NCI-H2227 treated with DMSO at 0.1 percent for 48 hours (cell line): ENCODE measurements at regions not wholly inside any gene's neighbourhood (a gene's known extent, or its start where the extent isn't known, plus 50 kb on each side); places are given as distances from the start of the nearest gene placed in this dataset.
"Not testable (repeated sequence)": the region's sequence is repeated elsewhere in the genome, so short reads cannot be mapped to it uniquely, and the experiment has no call there.

Experiments used
- DNase-seq: peaks from one replicate; lab custom pipeline; 2025; lab: John Stamatoyannopoulos, UW

DNA sequence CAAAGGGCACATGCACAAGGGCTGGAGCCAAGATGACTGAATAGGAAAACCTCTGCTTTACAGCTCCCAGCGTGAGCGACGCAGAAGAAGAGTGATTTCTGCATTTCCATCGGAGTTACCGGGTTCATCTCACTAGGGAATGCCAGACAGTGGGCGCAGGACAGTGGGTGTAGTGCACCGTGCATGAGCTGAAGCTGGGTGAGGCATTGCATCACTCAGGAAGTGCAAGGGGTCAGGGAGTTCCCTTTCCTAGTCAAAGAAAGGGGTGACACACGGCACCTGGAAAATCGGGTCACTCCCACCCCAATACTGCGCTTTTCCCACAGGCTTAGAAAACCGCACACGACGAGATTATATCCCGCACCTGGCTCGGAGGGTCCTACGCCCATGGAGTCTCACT, 64.5 kb upstream of the HTR1E start:
- not testable (repeated sequence) for DNase-seq

DNA sequence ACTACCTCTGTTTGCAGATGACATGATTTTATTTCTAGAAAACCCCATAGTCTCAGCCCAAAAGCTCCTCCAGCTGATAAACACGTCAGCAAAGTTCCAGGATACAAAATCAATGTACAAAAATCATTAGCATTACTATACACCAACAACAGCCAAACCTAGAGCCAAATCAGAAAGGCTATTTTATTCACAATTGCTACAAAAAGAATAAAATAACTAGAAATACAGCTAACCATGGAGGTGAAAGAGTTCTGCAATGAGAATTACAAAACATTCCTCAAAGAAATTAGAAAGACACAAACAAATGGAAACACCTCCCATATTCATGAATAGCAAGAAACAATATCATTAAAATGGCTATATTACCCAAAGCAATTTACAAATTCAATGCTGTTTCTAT, 65.6 kb upstream of the HTR1E start:
- DNase-seq, result no peak

DNA sequence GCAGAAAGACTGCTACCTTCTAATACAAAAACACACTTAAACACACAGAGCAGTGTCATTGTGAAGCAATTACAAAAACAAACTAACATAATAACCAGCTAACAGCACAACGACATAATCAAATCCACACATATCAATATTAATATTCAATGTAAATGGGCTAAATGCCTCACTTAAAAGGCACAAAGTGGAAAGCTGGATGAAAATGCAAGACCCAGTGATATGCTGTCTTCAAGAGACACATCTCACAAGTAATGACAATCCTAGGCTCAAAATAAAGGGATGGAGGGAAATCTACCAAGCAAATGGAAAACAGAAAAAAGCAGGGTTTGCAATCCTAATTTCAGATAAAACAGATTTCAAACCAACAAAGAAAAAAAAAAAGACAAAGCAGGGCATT, 67.8 kb upstream of the HTR1E start:
- DNase-seq, result no peak

DNA sequence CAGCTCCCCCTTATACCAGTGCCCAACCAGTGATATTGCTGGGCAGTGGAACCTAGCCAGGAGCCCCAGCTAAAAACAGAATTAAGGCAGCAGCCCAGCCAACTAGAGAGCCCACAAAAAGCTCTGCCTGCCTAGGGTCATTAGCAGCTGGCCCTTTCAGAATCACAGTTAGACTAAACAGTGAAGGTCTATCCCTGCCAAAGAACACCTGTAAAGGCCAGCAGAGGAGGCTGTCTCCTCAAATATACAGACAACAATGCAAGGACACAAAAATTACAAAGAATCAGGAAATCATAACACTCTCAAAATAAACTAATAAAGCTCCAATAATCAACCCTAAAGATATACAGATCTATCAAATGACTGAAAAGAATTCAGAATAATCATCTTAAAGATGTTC, 77.8 kb upstream of the HTR1E start:
- DNase-seq, result no peak

DNA sequence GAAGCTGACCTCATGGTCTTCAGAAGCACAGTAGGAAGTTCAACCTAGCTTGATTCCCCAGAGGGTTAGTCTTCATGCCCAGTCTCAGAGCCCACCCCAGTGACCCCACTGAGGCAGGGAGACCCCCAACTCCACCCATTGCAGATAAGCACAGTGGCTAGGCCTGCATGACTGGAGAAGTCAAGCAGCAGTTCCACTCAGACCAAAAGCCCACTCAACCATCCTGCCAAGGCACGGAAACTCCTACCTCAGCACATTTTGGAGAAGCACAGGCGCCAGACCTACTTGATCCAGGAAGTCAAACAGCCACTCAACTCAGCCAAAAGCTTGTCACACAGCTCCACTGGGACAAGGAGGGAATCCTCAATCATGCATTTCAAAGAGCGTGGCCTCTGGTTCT, 78.4 kb upstream of the HTR1E start:
- DNase-seq, result no peak

DNA sequence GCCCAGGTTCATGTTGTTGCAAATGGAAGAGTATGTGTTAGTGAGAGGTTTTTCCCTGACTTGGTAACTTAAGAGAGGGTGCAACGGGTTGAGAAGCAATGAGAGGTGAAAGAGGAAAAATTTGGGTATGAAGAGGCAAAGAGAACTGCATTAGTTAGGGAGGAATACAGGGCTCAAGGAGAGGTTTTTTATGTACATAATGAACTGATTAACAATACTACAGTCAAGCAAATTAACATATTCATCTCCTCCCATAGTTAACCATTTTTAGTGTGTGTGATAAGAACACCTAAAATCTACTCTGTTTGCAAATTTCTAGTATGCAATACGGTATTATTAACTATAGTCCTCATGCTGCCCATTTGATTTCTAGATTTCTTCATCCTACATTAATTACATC, 79.5 kb upstream of the HTR1E start:
- no peak for DNase-seq

DNA sequence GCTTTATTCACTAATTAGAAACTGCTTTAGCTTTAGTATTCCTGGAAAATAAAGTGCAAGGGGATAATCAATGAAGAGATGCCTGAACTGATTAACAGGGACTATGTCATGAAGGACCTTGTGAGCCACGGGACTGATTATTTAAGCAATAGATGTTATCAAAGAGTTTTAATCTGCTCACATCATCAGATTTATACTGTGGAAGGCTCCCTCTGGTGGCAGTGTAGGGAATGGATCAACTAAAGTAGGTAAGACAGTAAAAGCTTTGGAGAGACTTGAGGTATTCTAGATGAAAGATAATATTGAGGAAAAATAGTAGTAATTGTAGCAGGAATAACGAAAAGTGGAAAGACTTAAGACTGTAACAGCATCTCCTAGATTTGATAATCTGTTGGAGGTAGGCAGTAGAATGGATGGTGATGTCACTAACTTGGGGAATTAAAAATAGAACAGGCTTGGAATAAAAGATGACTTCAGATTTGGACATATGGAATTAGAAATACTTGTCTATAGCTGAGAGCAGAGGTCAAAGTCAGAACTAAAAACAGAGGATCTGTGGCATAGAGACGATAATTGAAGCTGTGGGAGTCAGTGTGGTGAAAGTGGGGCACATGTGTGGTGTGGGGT, 80.3 kb upstream of the HTR1E start:
- no peak for DNase-seq

DNA sequence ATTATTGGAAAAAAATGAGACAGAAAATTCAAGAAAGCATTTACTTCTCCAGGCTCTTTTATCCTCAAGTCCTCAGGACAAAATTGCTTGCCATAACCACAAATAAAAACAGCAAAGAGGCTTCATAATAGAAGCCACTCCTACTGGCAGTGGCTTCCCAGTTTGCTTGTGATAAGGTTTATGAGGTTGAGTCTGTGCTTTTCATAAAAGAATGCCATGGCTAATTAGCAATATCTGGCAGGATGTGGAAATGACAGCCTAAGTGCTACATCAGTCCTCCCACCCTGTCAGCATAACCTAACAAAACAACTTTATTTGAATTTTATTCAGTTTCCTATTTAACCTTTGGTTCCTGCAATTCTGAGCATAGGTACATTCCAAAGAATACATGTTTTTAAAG, 80.9 kb upstream of the HTR1E start:
- no peak for DNase-seq

DNA sequence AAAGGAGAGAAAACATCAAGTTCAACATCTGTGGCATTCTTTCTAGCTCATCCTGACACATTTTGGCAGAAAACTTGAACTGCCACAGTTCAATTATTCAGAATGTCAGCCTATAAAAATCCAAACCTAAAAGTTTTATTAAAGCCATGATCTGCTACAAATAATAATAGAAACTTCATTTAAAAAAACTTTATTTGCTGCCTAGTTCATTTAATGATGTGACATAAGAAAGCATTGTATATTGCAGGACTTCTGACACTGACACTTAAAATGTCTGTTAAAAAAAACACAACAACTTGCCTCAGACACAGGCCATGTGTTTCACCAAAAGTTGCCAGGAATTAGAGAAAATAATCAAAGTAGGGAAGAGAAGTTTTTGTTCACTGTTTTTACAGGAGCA, 88.3 kb upstream of the HTR1E start:
- no peak for DNase-seq

DNA sequence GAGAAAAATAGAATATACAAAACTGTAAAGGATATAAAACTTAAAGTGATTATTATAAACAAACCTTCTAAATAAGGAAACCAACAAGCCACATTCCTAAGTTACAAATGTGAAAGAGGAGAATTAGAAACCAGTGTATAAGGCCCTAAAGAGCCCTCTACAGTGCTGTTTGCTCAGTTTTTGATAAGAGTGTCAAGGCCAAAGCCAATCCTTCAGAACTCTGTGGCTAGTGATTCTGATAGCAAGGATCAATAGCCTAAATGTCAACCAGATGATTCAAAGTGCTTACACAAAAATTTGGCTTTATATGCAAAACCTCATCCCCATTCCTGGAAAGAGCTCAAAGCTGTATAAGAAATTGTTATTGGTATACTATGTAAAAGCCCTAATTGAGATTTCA, 104.6 kb upstream of the HTR1E start:
- no peak for DNase-seq

DNA sequence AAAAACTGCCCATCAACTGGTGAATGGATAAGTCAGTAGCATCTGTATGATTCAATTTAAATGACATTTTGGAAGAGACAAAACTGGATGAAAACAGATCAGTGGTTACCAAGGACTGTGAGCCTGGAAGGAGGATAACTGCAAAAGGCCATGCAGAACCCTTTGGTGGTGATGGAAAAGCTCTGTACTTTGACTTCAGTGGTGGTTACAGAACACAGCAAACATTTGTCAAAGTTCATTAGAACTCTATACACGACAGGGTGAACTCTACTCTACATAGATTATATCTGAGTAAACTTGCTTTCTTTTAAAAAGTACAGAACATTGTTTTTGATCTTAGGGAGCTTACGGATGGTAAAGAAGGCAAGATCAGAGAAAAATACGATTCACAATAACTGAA, 111.9 kb upstream of the HTR1E start:
- no peak for DNase-seq

DNA sequence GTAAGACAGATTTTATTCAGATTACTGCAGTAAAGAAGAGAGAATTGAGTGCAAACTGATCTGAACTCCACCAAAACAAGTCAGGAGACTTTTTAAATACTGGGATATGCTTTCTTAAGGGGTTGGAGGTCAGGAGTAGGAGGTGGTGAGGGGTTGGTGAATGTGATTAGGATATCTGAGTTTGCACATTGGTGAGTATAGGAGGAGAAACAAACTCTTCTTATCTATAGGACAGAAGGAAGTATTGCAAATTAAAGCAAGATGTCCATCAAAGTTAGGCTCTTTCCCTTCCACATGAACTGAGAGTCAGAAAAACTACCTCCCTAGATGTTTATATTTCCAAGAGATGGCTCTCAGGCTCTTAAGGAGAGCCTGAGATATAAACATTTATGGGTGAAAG, 114.6 kb upstream of the HTR1E start:
- no peak for DNase-seq

DNA sequence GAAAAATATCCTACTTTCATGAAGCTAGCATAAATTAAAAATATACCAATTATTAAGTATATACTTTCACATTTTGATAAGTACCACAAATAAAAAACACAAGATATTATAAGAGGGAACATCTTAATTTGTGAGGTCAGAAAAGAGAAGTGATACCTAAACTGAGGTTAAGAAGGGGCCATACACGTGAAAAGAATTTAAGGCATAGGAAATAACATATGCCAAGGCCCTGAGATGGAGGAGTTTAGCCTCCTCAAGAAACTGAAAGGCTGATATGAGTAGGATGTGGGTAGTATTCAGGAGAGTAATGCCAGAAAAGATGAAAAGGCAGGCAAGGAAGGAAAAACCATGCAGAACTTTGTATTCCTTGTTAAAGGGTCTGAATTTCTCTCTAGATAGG, 116.6 kb upstream of the HTR1E start:
- DNase-seq, result no peak

DNA sequence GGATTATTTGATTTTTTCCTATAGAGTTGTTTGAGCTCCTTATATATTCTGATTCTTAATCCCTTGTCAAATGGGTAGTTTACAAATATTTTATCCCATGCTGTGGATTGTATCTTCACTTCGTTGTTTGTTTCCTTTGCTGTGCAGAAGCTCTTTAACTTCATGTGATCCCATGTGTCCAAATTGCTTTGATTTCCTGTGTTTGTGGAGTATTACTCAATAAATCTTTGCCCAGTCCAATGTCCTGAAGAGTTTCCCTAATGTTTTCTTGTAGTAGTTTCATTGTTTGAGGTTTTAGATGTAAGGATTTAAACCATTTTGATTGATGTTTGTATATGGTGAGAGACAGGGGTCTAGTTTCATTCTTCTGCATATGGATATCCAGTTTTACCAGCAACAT, 143.7 kb upstream of the HTR1E start:
- DNase-seq, result no peak

DNA sequence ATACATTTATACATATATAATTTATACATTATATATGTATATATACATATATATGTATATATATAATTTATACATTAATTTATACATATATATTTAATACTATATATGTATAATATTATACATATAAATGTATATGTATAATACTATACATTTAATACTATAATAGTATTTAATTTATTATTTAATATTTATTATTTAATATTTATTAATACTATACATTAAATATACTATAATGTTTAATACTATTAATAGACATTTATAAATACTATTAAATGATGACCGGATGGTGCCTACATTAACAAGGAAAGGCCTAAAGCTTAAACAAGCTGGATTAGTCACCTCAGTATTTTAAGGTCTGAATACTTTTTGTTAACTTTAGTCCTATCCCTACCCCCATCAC, 145.9 kb upstream of the HTR1E start:
- no peak for DNase-seq

DNA sequence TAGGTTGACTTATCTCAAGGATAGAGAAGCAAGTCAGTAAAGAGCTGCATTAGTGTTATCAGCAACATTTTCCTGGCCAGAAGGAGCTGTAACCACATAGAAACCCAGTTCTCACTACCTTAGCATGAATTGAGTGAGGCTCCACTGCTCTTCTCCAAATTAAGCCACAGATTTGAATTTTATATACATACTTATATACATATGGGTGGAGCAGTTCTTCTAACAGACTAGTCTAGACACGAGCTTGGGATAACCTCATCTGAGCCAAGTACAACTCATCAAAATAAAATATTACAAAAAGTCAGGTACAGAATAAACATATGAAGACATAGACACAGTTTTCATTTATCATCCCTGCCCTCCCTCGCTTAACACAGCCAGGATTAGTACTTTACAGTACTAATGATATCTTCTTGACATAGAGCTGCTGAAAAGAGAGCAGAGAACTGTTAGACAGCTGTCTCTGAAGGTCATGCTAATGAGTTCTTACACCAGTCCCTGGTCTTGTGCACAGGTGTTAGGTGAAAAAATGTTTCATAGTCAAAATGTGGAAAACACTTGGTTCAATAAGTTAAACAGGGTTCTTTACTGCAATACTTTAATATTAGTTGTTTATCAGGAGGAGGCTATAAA, 147.4 kb upstream of the HTR1E start:
- DNase-seq, result no peak

DNA sequence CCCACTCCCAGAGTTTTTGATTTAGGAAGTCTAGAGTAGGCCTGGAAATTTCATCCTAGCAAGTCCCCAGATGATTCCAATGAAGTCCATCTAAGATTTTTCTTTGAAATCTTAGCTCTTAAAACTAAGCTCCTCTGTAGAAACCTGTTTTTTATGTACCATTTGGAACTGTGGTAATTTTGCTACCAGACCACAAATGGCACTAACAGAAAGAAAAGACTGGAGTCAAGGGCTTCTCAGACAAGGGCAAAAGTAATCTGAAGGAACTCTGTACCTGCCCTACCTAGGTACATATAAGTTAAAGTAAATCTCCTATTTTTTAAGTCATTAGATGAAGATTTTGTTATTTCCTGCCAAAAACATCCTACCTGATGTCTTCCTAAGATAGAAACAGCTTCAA, 155.0 kb upstream of the HTR1E start:
- no peak for DNase-seq

DNA sequence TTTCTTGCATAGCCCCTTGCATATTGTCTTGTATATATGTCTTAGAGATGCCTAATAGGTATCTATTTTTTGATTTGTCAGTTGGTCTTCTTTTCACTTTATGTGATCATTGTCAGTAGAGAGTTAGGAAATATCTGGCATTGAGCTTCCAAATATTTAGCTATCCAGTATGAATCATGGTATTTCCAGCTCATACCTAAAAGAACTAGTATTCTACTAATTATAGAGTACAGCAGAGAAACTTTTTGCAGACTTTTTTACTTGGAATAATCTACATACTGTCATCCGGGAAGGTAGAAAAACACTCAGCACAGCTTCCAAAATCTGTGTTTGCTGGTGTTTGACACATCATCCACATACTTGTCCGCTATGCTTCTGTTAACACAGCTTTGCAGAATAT, 156.4 kb upstream of the HTR1E start:
- DNase-seq, result no peak

DNA sequence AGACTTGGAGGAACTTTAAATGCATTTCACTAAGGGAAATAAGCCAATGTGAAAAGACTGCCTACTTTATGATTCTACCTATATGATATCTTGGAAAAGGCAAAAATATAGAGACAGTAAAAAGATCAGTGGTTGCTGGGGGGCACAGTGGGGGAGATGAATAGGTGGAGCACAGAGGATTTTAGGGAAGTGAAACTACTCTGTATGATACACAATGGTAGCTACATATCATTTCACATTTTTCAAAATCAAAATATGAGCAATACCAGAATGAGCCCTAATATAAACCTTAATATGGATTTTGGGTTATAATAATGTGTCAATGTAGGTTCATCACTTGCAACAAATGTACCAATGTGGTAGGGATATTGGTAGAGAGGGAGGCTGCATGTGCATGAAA, 161.4 kb upstream of the HTR1E start:
- DNase-seq, result no peak

DNA sequence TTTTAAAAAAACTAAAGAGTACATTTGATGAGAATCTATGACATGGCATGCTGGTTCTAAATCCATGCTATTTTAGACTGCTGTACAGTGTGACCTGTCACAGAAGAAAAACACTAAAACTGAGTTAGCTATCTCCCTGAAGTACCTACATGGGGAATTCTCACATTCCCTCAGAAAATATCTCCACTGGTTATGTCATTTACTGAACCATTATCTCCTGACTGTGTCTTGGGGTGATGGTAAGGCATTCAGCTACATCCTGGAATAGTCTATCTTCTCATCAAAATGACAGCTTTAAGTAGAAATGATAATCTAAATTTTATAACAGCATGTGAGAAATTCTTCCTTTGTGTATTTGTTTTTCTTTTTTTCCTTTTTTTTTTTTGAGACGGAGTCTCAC, 172.1 kb upstream of the HTR1E start:
- DNase-seq, result no peak

DNA sequence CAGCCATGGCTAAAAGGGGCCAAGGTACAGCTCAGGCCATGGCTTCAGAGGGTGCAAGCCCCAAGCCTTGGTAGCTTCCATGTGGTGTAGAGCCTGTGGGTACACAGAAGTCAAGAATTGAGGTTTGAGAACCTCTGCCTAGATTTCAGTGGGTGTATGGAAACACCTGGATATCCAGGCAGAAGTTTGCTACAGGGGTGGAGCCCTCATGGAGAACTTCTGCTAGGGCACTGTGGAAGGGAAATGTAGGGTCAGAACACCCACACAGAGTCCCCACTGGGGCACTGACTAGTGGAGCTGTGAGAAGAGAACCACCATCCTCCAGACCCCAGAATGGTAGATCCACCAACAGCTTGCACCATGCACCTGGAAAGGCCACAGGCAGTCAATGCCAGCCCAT, 177.4 kb upstream of the HTR1E start:
- not testable (repeated sequence) for DNase-seq

DNA sequence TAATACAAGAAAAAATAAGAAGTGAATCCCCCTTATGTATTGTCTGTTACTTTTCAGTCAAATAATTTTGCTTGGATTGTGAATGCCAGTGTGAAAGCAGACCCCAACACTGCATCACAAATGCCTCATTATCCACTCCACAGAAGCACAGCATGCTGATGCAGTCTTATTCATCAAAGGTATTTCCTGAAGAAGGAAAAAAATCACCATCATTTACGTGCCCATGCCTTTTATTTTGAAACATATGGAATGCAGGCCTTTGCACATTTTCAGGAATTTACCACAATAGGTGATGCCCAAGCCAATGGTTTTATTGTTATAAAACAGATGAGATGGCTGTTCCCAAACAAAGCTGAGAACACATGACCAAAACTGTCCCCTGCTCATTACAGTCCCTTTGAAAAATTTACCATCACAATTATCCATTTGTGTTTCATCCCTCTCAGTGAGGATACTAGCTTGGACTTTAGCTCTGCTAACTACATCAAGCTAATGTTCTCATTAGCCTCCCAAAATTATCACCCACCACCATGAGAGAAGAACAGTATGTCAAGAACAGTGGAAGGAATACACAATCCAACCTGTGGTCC, 180.6 kb upstream of the HTR1E start:
- no peak for DNase-seq

DNA sequence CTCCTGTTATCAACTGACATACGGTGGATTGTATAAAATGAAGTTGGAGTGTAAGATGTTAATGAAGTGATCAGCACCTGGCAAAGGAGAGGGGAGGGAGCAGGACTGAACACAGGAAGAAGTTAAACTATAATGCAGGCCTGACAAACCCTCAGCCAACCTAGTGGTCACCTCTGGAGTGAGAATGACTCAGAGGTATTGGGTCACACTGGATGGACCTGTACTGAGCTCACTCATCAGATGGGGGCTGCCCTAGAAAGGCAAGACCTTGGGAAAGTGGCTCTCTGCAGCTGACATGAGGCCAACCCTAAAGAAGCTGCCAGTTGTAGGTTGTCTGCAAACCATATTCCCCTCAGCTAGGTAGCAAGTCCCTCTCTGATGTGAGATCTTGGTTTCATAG, 193.3 kb upstream of the HTR1E start:
- DNase-seq, result no peak

DNA sequence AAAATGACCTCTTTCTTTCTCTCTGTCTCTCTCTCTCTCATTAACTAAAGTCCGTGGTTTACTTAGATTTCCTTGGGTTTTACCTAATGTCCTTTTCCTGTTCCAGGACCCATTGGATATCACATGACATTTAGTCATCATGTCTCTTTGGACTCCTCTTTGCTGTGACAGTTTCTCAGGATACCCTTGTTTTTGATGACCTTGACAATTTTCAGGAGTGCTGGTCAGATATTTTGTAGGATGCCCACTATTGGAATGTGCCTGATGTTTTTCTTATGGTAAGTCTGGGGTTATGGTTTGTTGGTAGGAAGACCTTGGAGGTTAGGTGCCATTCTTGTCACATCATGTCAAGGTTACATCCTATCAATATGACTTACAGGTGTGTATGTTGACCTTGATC, 199.2 kb upstream of the HTR1E start:
- DNase-seq, result no peak
